ENCODE measurements at regions not wholly inside any gene's neighbourhood (a gene's known extent, or its start where the extent isn't known, plus 50 kb on each side); places are given as distances from the start of the nearest gene placed in this dataset.

GRCh38 chr21:15526798-15527197 is 203.0 kb upstream of the USP25 start:
- no peak for DNase-seq (ENCODE audit: low read depth, low spot score)

DNA sequence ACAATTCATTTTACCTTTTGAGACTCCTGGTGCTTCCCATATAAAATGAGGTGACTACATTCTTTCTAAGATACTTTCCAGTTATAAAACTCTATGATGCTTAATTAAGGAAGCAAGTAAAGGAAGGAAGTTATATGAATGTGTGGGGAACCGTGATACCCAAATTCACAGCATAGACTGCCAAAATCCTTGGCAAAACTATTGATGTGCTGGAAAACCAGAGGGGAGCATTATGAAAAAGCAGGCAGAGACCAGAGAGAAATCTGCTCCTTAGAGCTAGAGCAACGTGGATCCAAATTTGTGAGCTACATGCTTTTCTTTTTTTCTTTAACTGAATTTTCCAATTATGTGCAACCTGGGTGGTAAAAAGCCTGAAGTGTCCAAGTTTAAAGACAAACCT is 201.4 kb upstream of the USP25 start:
- DNase-seq (ENCODE audit: low read depth, low spot score) = no peak

DNA sequence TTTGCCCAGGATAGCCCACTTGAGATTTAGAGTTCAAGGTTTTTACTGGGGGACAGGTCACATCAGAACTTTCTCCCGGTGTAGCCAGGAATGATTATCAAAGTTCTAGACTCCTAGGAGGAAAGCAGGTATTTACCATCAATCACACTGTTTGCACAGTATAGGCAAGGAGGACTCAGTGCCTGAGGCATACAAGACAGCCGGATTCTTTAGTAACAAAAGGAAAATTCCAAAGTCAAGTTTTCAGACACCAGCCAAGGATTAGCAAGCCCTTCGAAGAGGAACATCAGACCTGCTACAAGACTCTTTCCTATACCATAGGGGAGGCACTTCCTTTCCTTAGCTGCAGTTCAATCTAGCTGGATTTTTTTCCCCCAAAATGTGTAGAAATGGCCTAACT is 197.8 kb upstream of the USP25 start:
- DNase-seq (ENCODE audit: low read depth, low spot score) = no peak

DNA sequence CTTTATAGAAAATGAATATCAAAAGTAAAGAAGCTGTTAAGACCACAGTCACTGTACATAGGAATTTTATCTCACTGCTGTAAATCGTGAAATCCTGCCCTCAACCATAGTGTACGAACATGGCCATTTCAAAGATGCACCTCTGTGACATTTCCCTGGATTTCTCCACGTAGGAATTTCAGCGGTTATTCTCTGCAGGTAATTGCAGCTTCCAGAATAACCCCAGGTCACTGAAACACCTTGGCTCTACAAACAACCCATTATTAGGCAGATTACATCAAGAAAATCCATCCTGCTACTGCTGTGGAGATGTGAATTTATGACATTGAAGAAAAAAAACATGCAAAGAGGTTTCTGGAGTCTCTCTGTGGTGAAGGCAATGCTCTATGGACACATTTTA is 196.2 kb upstream of the USP25 start:
- DNase-seq (ENCODE audit: low read depth, low spot score) = no peak

GRCh38 chr21:15534450-15534886 is 195.3 kb upstream of the USP25 start:
- no peak for DNase-seq (ENCODE audit: low read depth, low spot score)

DNA sequence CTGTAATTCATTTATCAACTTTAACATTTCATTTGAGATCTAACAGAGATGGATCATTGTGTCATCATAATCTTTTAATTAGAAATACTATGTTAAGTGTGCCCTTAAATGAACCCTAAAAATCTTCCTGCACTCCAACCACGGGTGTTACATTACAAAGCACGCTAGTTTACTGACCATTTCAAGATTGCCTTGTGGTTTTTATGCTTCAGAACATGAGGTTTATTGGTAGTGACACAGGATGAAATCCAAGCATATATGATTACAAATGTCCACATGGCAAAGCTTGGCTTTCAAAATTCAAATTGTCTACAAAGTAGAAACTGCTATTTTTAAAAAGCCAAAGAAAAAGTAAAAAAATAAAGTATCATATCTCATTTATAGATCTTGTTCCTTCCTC is 190.4 kb upstream of the USP25 start:
- no peak for DNase-seq (ENCODE audit: low read depth, low spot score)

DNA sequence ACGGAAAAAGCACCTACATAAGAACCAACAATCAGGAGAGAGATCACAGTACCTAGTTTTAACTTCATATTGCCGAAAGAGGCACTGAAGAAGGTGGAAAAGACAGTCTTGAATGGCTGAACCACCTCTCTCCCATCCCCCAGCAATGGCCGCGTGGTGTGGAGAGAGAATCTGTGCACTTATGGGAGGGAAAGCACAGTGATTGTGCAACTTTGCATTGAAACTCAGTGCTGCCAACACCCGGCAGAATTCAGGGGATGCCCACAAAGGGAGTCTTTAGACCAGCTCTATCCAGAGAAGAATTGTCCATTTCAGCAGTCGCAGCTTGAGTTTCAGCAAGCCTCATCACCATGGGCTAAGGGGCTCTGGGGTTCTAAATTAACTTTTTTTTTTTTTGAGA is 186.3 kb upstream of the USP25 start:
- DNase-seq (ENCODE audit: low read depth, low spot score) = no peak

DNA sequence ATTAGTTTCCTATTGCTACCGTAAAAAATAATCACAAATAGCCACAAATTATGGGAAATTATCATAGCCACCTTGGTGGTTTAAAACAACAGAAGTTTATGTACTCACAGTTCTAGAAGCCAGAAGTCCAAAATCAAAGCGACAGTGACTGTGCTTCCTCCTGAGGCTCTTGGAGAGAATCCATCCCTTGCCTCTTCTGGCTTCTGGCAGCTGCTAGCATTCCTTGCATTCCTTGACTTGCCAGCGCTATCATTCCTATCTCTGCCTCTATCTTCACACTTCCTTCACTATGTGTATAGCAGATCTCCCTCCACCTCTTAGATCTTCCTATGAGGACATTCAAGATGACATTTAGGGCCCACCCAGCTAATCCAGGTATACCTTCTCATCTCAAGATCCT is 180.1 kb upstream of the USP25 start:
- DNase-seq (ENCODE audit: low read depth, low spot score) = no peak

- DNase-seq (ENCODE audit: low read depth, low spot score) = no peak
Observed at GRCh38 chr21:15552914-15553494, 176.8 kb upstream of the USP25 start.

DNA sequence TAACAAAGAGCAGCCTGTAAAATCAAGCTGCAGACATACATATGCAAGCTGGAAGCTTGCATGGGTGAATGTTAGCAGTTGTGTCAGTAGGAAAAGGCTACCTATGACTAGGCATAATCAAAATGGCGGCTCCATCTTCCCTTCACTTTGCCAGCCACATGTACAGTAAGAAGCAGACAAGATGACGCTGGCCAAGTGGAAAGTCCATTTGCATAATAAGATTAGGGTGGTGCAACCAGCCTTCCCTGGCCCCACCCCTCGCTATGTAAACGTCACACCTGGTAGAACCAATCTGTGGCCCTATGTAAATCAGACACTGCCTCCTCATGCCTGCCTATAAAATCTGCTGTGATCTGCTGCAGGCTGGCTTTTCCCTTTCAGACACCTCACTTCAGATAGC is 171.9 kb upstream of the USP25 start:
- no peak for DNase-seq (ENCODE audit: low read depth, low spot score)

DNA sequence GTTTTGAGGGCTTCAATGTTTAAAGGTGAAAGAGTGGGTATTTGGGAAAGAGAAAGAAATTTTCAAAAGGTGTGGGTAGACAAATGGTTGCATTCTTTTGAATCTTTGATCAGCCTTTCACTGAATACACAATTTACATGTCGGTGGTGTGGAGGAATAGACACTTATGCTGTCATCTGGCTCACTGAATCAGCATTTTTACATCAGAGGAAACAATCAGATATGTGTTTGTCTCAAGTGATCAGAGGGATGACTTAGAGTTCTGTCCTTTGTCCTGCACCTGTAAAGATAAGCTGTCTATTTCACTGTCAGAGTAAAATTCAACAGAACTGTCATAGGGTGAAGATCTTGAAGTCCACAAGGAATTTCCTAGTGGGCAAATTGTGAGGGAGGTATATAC is 170.9 kb upstream of the USP25 start:
- DNase-seq (ENCODE audit: low read depth, low spot score) = no peak

- no peak for DNase-seq (ENCODE audit: low read depth, low spot score)
Observed at GRCh38 chr21:15559660-15560059, 170.1 kb upstream of the USP25 start.

GRCh38 chr21:15560383-15561056 is 169.3 kb upstream of the USP25 start:
- DNase-seq (ENCODE audit: low read depth, low spot score) = no peak

GRCh38 chr21:15562748-15563147 is 167.0 kb upstream of the USP25 start:
- no peak for DNase-seq (ENCODE audit: low read depth, low spot score)

DNA sequence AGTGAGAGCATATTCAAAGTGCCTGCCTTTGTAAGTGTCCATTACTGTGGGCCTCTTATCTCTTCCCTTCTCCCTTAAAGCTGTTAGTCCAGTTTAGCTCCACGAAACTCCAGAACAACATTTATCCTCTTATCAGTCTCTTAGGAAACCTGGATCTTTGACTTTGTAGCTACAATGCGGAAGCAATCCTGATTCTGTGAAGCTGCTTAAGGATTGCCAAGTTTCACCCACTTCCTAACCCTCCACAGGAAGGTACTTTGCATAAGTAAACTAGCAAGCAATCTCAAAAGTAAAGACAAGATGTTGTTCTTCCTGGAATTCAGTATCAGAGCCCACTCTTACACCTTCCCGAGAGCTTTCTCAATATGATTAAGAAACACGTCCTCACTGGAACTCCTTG is 164.9 kb upstream of the USP25 start:
- no peak for DNase-seq (ENCODE audit: low read depth, low spot score)

GRCh38 chr21:15566703-15567102 is 163.1 kb upstream of the USP25 start:
- DNase-seq (ENCODE audit: low read depth, low spot score) = no peak

- no peak for DNase-seq (ENCODE audit: low read depth, low spot score)
Observed at GRCh38 chr21:15567191-15567590, 162.6 kb upstream of the USP25 start.

- DNase-seq (ENCODE audit: low read depth, low spot score) = no peak
Observed at GRCh38 chr21:15568516-15568915, 161.3 kb upstream of the USP25 start.

GRCh38 chr21:15586752-15587427 is 142.9 kb upstream of the USP25 start:
- DNase-seq (ENCODE audit: low read depth, low spot score) = no peak

DNA sequence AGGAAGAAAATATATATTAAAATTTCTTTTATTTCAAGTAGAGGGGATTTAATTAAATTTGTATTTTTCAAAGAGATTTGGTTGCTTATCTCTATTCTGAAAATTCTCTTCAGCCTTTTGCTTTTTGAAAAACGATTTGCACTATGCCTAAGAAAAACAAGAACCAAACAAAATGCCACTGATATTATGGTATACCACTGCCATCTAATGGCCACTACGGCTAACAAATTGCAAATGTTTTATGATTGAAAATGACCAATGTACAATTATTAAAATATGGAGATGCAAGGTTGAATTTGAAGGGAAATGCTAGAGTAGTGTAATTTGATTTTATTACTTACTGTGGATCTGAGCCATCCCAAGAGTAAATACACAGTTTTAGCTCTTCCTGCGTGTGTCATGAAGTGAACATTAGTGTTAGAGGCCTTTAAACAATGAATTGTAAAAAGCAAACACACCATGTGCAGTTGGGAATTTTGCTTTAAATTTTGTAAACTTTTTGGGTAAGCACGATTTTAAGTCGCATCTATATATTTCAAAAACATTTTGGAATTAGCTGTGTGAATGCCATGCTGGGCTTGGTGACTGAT is 137.4 kb upstream of the USP25 start:
- peak; percentile 26 for DNase-seq (ENCODE audit: low read depth, low spot score)

DNA sequence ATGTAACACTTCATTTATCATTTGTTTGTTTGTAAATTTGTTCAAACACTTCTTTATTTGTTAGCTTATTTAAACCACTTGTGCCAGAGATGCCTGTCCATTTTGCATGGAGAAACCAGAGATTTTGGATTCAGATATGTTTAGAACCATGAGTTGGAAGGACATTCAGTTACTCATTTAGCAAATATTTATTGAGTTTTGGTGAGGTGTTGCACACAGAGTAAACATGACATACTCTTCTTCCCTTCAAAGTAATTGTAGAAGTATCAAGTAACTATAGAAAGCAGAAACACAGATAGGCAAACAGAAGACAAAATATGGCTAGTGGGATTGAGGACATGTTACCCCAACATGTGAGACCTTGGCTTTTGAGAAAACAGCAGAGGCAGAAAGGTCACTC is 136.8 kb upstream of the USP25 start:
- no peak for DNase-seq (ENCODE audit: low read depth, low spot score)

DNA sequence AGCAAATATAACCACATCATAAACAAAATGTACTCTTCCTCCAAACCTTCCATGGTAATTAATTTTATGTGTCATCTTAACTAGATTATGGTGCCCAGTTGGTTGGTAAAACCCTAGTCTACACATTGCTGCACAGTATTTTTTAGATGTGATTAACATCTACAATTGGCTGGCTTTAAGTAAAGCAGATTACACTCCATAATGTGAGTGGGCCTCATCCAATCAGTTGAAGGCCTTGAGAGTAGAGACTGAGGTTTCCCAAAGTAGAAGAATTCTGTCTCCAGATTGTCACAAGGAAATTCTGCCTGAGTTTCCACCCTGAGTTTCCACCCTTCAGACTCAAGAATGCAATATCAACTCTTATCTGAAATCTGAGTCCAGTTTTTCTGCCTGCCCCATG is 128.4 kb upstream of the USP25 start:
- DNase-seq (ENCODE audit: low read depth, low spot score) = no peak

DNA sequence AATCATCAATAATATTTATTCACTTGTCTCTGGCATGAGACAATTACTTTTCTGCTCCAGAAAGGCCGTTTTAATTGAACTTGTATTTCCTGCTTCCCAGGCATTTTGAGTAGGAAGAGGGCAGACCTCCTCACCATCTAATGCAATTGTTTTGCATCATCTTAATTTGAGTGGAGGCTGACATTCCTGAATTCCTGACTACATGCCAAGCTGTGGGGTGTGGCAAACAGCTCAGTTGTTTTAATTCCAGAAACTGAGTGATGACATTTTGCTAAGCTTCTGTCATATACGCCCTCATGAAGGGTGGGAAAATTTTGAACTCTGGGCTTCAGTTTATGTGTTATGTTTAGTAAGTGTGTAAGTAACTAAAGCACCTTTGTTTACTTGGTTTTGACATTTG is 125.4 kb upstream of the USP25 start:
- DNase-seq (ENCODE audit: low read depth, low spot score) = no peak
